ENCODE measurements at regions not wholly inside any gene's neighbourhood (a gene's known extent, or its start where the extent isn't known, plus 50 kb on each side); places are given as distances from the start of the nearest gene placed in this dataset.

DNA sequence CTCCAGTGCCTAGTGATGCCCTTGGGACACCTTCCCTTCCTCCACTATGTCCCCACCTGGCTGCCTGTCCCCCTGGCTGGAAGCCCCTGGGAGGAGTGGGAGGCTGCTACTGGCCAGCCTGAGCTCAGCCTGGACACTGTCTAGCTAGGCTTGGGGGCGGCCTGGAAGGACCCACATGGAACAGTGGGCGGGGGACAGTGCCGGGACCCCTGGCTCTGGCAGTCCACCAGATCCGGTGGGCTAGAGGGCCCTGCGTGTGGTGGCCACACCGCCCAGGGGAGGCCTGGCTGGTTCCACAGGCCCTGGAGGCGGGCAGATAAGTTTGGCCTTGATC is 388.0 kb upstream of the TNRC6C start:
- H3K56ac ChIP-seq (replicated peaks; ENCODE audit: insufficient read length, low read depth, low read length) = no peak overlapping the region
- H3K4me3 ChIP-seq (ENCODE audit: extremely low read depth in 1 of 4, insufficient read depth in 2 of 4, low read depth in 3 of 4, low read length in 4 of 4) = no peak overlapping the region
- H2BK5ac ChIP-seq (ENCODE audit: low read depth, low read length) = no peak overlapping the region
- H3K4me2 ChIP-seq (ENCODE audit: insufficient read depth in 1 of 2, low read depth in 2 of 2, low read length in 2 of 2) = no peak overlapping the region
- no peaks in the 10 kb centered on the region for H3K23me2 ChIP-seq (ENCODE audit: low read depth, low read length)
- no peak overlapping the region for H4K91ac ChIP-seq (replicated peaks; ENCODE audit: insufficient read length, low read length)
- H2BK120ac ChIP-seq (replicated peaks; ENCODE audit: low read depth, low read length) = no peak overlapping the region
- H4K8ac ChIP-seq (ENCODE audit: extremely low read depth, insufficient read depth, low read length) = no peak overlapping the region; the same call in 1 of the 2 replicates
- H2AFZ ChIP-seq (ENCODE audit: low read length) = no peak overlapping the region
- H3K9me3 ChIP-seq (ENCODE audit: insufficient read depth in 2 of 2, low read depth in 1 of 2, low read length in 1 of 2) = no peaks in the 10 kb centered on the region
- FAIRE-seq (no peak), DNase-seq (ENCODE audit: low read depth in 1 of 2, low spot score in 2 of 2) (no peak)
- no peak overlapping the region for H3K9ac ChIP-seq (replicated peaks in 1 of 4; ENCODE audit: extremely low read depth in 1 of 4, low read depth in 3 of 4, low read length in 3 of 4)
- 95% methylated on average over 7 of the region's 7 CpGs; no CpG with 5 or more reads in 1 of the 2 experiments for WGBS, 2 experiments (ENCODE audit: extremely low coverage in 1 of 2, insufficient coverage in 1 of 2, insufficient read length in 1 of 2, insufficient replicate concordance in 2 of 2, low coverage in 1 of 2, low lambda C conversion rate in 2 of 2, missing lambda C conversion rate in 1 of 2)
- H2AK5ac ChIP-seq (ENCODE audit: low read depth, low read length) = no peak overlapping the region
- peaks cover 0 to 4% (median 0%) of the 10 kb centered on the region in 4 experiments; a peak in 2 of 7 replicates for H3K27me3 ChIP-seq (replicated peaks in 1 of 4; ENCODE audit: control insufficient read depth in 3 of 4, extremely low read depth in 1 of 4, insufficient read depth in 3 of 4, low read length in 3 of 4)
- H2BK15ac ChIP-seq (ENCODE audit: low read length) = 0 out of 2 replicates have a peak overlapping the region, but pooled peaks have one; percentile 72
- no peak overlapping the region for H3K14ac ChIP-seq (ENCODE audit: insufficient read length)
- no peak overlapping the region for H3K4ac ChIP-seq (replicated peaks; ENCODE audit: insufficient read length, low read depth, low read length)
- CTCF ChIA-PET (ENCODE audit: partially characterized antibody) = interaction anchor here (1.3 kb wide), 1 partner anchor 443 kb away, joined by 4 read pairs; no protein-coding TSS in a partner anchor
- H3K79me2 ChIP-seq (ENCODE audit: control insufficient read depth in 1 of 2, insufficient read depth in 2 of 2, low read length in 2 of 2) = no peaks in the 10 kb centered on the region
- H3K4me1 ChIP-seq (replicated peaks in 1 of 4; ENCODE audit: control insufficient read depth in 3 of 4, insufficient read depth in 4 of 4, low read length in 3 of 4) = peaks cover 0 to 11% (median 7%) of the 10 kb centered on the region in 4 experiments; a peak in 6 of 7 replicates
- no peaks in the 10 kb centered on the region for H4K20me1 ChIP-seq (replicated peaks in 1 of 2; ENCODE audit: control insufficient read depth in 1 of 2, insufficient read depth in 2 of 2, low read length in 2 of 2)
- H2BK12ac ChIP-seq (ENCODE audit: low read depth, low read length) = no peak overlapping the region
- no peak overlapping the region; the same call in 1 of the 2 replicates for H3K18ac ChIP-seq (ENCODE audit: extremely low read depth, low read length)
- no peak overlapping the region for H2BK20ac ChIP-seq (ENCODE audit: low read length)
- H3K23ac ChIP-seq (ENCODE audit: insufficient read length) = no peak overlapping the region
- H4K5ac ChIP-seq (ENCODE audit: insufficient read length, low read depth, low read length) = no peak overlapping the region
- H3K27ac ChIP-seq (ENCODE audit: low read depth, low read length) = no peak overlapping the region
- H3K79me1 ChIP-seq (ENCODE audit: low read depth, low read length) = no peaks in the 10 kb centered on the region
- no peaks in the 10 kb centered on the region for H3K36me3 ChIP-seq (ENCODE audit: control insufficient read depth in 2 of 4, insufficient read depth in 4 of 4, low read length in 3 of 4)
- POLR2A ChIA-PET (ENCODE audit: partially characterized antibody) = no interaction called here
- no peak for TF ChIP-seq CBX5 (IDR thresholded peaks at IDR 0.05; ENCODE audit: low read depth, low read length)
- no peak for TF ChIP-seq JUND (IDR thresholded peaks at IDR 0.05; ENCODE audit: low read length)
- no peak for TF ChIP-seq PHF8 (conservative IDR thresholded peaks at IDR 0.05; ENCODE audit: low read depth, low read length)
- no peak for TF ChIP-seq GTF2F1 (IDR thresholded peaks at IDR 0.05; ENCODE audit: borderline replicate concordance, low read depth, low read length)
- no peak for TF ChIP-seq HDAC6 (IDR thresholded peaks at IDR 0.05; ENCODE audit: low read depth, low read length)
- no peak for TF ChIP-seq CEBPB (IDR thresholded peaks at IDR 0.05; ENCODE audit: low read depth, low read length)
- TF ChIP-seq SP2 (IDR thresholded peaks at IDR 0.05; ENCODE audit: low read length) = no peak
- TF ChIP-seq NANOG (IDR thresholded peaks at IDR 0.05; ENCODE audit: insufficient read depth, low read depth, low read length, poor library complexity, severe bottlenecking) = no peak
